ENCODE measurements at regions not wholly inside any gene's neighbourhood (a gene's known extent, or its start where the extent isn't known, plus 50 kb on each side); places are given as distances from the start of the nearest gene placed in this dataset.
"Not testable (repeated sequence)": the region's sequence is repeated elsewhere in the genome, so short reads cannot be mapped to it uniquely, and the experiment has no call there.

DNA sequence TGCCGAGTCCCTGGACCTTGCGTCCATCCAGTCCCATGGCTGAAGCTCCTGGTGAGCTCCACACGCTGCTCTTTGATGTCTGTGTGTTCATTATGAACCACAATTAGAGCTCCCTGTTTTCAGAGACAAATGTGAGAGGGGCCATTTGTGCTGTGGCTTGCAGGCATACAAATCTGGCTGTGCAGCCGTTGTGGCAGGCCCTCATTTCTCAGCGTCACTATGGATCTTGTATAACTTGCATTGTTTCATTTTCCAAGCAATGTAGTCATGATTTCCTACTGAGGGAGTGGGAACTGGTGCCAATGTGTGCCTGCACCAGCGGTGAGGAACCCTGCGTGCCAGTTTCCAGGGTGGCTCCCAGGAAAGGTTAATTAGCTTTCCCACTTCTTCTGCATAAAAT lies 542.6 kb downstream of the TMEM114 start:
- DNase-seq = no peak

DNA sequence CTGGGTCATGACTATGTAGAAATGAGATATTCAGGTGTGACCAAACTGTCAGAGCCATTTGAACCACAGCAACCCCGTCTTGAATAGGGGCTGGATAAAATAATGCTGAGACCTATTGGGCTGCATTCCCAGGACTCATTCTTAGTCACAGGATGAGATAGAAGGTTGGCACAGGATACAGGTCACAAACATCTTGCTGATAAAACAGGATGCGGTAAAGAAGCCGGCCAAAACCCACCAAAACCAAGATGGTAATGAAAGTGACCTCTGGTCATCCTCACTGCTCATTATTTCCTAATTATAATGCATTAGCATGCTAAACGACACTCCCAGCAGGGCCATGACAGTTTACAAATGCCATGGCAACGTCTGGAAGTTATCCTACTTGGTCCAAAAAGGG lies 545.5 kb downstream of the TMEM114 start:
- no peak for DNase-seq

DNA sequence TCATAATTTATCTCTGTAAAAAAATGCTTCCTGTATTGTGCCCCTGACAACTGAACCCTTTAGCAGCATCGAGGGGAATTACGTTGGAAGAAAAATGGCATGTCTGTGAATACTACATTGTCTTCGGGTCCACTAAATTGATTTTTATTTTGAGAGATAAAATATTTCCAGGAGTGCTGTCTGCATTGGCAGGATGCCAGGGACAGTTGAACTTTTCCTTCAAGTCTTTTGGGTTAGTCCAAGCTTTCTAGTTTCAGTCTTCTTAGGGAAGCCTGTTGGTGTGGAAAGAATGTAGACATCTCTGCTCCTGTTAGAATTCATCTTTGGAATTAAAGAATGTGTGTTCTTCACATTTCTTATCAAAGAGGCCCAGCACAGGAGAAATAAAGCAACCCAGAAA lies 557.9 kb downstream of the TMEM114 start:
- no peak for DNase-seq

- not testable (repeated sequence) for DNase-seq
These were observed 560.3 kb downstream of the TMEM114 start for GRCh38 chr16:8030004-8030403.

DNA sequence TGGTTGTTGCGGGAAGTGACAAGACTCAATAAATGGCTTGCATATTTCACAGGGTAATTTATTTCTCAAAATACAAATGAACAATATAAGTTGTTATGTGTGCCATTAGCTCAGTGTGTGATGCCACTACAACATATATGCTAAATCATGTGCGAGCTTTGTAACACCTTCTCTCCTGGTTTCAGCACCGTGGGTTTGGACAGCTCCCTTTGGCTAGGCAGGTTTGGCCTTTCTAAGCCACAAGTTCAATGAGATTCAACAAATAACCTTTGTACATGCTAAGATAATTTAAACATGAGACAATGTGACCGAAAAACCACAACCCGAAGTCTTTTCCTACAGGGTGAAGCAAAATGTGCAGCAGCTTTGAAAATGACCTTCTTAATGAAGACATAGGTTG lies 563.9 kb downstream of the TMEM114 start:
- no peak for DNase-seq

DNA sequence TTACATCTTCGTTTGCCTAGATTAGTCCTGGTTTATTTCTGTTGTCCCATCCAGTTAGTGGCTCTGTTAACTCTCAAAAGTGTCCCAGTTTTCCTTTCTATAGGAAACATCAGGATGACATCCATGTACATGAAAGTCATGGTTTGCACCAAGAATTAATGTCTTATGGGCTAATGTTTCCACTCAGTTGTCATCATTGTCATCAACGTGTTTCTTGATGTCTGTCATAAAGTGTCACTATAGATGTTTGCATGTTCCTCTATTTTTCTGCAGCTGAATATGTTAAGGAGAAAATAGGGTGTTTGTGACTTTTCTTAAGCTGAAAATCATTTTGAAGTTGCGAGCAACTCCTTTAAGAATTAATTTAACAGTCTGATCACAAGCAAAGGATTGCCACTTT lies 567.0 kb downstream of the TMEM114 start:
- no peak for DNase-seq

- DNase-seq = no peak
These were observed 585.0 kb downstream of the TMEM114 start for GRCh38 chr16:8005096-8005860.

GRCh38 chr16:7998789-7999453 lies 591.4 kb downstream of the TMEM114 start:
- DNase-seq = no peak

- no peak for DNase-seq
These were observed 592.3 kb downstream of the TMEM114 start for GRCh38 chr16:7997966-7998365.

- no peak for DNase-seq
These were observed 597.7 kb downstream of the TMEM114 start for GRCh38 chr16:7992616-7993015.

GRCh38 chr16:7990626-7991260 lies 599.6 kb downstream of the TMEM114 start:
- no peak for DNase-seq

DNA sequence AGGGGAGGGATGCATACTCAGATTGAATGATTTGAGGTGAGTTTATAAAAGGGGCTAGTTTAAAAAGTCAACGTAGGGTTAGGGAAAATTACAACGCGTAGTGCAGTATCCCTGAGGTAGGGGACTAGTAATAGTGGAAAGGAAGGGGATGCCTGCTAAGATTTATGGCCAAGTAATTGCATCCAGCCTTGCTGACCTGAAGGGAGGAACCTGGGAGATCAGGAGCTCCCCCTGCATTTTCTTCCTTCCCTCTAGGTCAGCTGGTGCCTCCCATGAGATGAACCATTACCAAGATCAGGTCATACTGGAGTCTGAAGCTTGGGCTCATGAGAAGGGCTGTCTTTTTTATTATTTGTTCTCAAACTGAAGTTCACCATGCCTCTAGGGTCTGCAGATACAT lies 606.6 kb downstream of the TMEM114 start:
- no peak for DNase-seq

DNA sequence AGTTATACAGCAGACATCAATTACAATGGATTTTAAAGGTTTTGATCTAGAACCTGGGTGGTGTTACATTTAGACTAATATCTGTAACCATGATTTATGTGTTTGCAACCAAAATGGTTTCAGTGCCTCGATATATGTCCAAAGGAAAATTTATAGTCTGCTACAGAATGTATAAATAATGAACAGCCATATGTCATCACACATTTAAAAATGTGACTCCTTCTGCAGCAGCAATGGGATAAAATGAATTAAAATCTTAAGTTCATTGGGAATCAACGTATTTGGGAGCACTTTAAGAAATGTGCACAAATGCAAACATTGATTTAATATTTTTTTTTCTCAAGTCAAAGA lies 610.2 kb downstream of the TMEM114 start:
- no peak for DNase-seq

- DNase-seq = no peak
These were observed 610.7 kb downstream of the TMEM114 start for GRCh38 chr16:7979448-7980132.

DNA sequence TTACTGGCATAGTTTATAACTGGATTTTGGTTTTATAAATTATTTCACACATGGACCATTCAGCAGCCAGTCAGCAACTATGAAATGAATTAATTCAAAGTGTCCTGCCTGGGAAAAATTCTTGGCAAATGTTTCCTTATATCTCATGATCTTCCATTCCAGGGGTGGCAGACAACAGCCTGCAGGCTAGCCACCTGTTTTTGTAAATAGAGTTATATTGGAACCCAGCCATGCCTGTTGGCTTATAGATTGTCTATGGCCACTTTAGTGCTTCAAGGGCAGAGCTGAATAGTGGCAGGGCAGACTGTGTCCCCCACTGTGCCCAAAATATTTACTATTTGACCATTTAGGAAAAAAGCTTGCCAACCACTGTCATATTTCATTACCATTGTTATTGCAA lies 613.7 kb downstream of the TMEM114 start:
- no peak for DNase-seq

DNA sequence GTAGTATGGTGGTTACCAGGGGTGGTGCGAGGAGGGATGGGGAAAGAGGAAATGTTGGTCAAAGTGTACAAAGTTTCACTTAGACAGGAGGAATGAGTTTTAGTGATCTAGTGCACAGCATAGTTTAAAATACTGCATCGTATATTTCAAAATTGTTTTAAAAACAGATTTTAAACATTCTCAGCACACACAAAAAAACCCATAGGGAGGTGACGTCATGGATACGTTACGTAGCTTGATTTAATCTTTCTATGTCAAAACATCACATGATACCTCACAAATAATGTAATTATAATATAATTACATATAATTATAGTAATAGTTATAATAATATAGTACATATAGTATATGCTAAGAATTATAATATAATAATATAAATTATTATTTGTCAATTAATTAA lies 614.2 kb downstream of the TMEM114 start:
- no peak for DNase-seq

- DNase-seq = no peak
These were observed 622.3 kb downstream of the TMEM114 start for GRCh38 chr16:7967996-7968509.

DNA sequence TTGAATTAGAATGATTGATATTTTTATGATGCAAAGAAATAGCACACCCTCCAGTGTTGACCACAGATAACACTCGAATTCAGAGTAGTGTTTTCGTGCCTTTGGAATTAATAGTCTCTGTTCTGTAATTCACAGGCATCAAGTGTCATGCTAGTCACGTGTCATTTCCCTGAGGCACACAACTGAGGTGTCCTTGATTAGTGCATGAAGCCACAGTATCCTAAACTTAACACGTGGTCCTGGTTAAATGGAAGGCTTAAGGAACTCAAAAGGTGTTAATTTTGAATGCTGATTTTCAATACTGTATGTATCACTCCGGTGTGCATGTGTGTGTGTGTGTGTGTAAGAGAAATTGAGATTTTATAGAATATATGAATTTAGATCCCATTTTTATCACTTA lies 625.6 kb downstream of the TMEM114 start:
- DNase-seq = no peak

DNA sequence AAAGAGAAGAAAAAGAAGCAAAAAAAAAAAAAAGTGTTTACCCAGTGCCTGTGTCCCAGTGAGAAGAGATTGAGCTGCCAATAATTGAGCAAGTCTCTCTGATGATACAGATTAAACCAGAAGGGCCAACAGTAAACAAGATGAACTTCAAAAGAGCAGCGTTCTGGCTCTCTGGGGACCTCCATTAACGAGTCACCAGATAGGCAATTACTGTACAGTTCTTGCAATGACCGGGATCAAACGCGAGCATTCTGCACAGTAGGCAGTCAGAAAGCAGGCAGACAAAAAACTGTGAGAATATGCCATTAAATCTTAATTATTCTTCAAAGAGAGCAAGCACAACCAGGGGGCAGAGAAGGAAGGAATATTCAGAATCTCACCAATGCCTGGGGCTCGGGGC lies 626.1 kb downstream of the TMEM114 start:
- no peak for DNase-seq

DNA sequence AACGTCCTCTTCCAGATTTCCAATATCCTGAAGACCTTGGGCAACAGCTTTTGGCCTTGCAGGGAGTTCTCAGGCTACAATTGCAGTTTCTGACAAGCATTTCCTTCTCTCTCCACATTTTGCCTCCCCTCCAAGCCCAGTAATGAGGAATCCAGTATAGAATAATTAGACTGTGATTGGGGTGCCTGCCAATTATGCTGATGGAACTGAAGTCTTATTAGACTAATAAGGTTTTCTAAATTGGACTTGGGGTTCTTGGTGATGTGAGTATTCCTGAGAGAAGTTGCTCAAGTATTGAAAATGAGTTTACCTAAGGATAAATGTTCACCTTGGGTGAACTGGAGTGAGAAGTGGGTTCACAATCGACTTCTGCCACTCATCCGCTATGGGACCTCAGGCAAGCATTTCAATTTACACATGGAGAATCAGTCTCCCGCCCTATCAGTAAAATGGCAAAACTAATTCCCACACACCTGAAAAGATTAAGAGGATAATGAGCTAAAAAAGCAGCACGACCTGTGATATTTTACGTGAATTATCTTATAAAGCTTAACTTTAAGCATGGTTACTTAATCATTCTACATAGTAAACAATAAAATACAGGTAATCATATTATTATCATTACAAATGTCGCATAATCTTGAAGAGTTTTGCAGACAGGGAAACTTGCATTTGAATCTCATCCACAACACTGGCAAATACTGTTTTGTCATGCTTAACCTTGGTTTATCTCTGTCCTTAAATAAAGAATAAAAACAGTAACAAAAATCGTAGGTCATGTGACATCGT lies 628.0 kb downstream of the TMEM114 start:
- DNase-seq = no peak

GRCh38 chr16:7957151-7957550 lies 624.5 kb downstream of the RBFOX1 start:
- DNase-seq = no peak

DNA sequence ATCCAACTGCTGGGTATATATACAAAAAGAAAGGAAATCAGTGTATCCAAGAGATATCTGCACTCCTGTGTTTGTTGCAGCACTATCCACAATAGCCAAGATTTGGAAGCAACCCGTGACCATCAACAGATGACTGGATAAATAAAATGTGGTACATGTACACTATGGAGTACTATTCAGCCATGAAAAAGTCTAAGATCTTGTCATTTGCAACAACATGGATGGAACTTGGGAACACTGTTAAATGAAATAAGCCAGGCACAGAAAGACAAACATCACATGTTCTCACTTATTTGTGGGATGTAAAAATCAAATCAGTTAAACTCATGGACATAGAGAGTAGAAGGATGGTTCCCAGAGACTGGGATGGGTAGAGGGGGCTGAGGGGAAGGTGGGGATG lies 620.7 kb downstream of the RBFOX1 start:
- DNase-seq = no peak

DNA sequence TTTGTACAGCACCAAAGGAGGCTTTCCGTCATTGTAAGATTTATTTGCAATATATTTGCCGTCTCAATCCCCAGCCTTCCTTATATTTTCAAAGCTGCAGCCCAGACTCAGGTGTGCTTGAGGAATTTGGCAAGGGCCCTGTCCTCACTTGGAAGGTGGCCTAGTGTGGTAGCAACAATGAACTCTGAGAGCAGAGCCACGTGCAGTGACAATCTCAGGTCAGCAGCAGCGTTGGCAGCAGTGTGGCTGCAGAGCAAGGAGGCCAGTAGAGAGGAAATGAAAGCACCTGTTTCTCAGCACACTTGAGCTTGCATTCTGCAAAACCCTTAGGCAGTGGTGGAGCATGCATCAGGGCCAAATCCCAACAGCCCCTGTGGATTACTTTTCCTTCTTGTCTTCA lies 613.5 kb downstream of the RBFOX1 start:
- DNase-seq = no peak

All from NCI-H345 (cell line).